GM12864 (cell line): ENCODE measurements at regions not wholly inside any gene's neighbourhood (a gene's known extent, or its start where the extent isn't known, plus 50 kb on each side); places are given as distances from the start of the nearest gene placed in this dataset.
"Not testable (repeated sequence)": the region's sequence is repeated elsewhere in the genome, so short reads cannot be mapped to it uniquely, and the experiment has no call there.

Experiments used
- DNase-seq: peaks from one replicate; pipeline ENCODE4 v3.0.0-alpha.2; 2011; ENCODE audit warnings: low read depth
- H3K4me3 ChIP-seq: 2 replicates; pipeline ENCODE4 v1.5.1; 2011; ENCODE audit warnings: mild to moderate bottlenecking, low read depth, low read length, control low read depth
- CTCF ChIP-seq: IDR thresholded peaks from 2 replicates; pipeline ENCODE4 v1.5.1; 2011; ENCODE audit warnings: low read depth, mild to moderate bottlenecking, moderate library complexity, low read length, control low read depth, inconsistent platforms; ENCODE audit errors: missing control alignments

- no peak for TF ChIP-seq CTCF
- DNase-seq, result no peak
- no peak overlapping the region for H3K4me3 ChIP-seq
Observed at GRCh38 chr7:69208276-69208675, 390.0 kb upstream of the AUTS2 start.

GRCh38 chr7:69208848-69209247, 389.4 kb upstream of the AUTS2 start:
- peak; percentile 43 for DNase-seq
- no peak for TF ChIP-seq CTCF

GRCh38 chr7:69211336-69211735, 386.9 kb upstream of the AUTS2 start:
- no peak for DNase-seq
- TF ChIP-seq CTCF, result no peak
- H3K4me3 ChIP-seq, result no peak overlapping the region

More at GRCh38 chr7:69208848-69209247, 389.4 kb upstream of the AUTS2 start:
- H3K4me3 ChIP-seq, result no peak overlapping the region

- no peak overlapping the region for H3K4me3 ChIP-seq
- peak; percentile 31 for TF ChIP-seq CTCF
- no peak for DNase-seq
Observed at GRCh38 chr7:69211739-69212138, 386.5 kb upstream of the AUTS2 start.

DNA sequence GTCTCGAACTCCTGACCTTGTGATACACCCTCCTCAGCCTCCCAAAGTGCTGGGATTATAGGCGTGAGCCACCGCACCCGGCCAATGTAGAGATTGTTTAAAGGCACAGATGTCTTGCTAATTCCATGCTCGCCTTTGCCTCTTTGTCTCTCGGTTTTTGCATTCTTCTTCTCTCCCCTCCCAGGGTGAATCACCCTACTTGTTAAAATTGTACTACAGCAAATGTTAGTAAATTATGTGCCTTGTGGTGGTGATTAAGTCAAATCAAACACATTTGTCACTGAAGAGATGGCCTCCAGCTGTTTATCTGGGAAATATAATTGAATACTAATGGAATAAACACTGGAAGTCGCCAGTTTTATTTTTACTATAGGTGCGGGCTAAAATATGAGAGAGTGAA, 384.4 kb upstream of the AUTS2 start:
- no peak for DNase-seq
- no peak for TF ChIP-seq CTCF
- H3K4me3 ChIP-seq, result no peak overlapping the region

GRCh38 chr7:69215516-69215915, 382.8 kb upstream of the AUTS2 start:
- not testable (repeated sequence) for DNase-seq, H3K4me3 ChIP-seq

GRCh38 chr7:69217516-69218350, 380.5 kb upstream of the AUTS2 start:
- no peak for TF ChIP-seq CTCF
- H3K4me3 ChIP-seq, result no peak overlapping the region
- no peak for DNase-seq
